ENCODE measurements at regions not wholly inside any gene's neighbourhood (a gene's known extent, or its start where the extent isn't known, plus 50 kb on each side); places are given as distances from the start of the nearest gene placed in this dataset.

- TF ChIP-seq POLR2A (IDR thresholded peaks at IDR 0.05) (no peak), CTCF (IDR thresholded peaks at IDR 0.05) (no peak)
Measured at GRCh38 chr6:23213651-23214050, 644.3 kb downstream of the HDGFL1 start.

Data from tibial nerve (tissue), 3 donors.